ENCODE measurements at regions not wholly inside any gene's neighbourhood (a gene's known extent, or its start where the extent isn't known, plus 50 kb on each side); places are given as distances from the start of the nearest gene placed in this dataset.
"Not testable (repeated sequence)": the region's sequence is repeated elsewhere in the genome, so short reads cannot be mapped to it uniquely, and the experiment has no call there.

DNA sequence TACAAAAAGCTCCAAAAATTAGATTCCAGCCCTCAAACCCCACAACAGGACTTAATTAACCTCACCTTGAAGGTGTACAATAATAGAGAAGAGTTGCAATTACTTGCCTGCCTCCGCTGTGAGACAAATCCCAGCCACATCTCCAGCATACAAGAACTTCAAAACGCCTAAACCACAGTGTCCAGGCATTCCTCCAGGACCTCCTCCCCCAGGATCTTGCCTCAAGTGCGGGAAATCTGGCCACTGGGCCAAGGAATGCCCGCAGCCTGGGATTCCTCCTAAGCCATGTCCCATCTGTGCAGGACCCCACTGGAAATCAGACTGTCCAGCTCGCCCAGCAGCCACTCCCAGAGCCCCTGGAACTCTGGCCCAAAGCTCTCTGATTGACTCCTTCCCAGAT, 101.3 kb upstream of the CCNG1 start:
- TF ChIP-seq, protein P1, sequence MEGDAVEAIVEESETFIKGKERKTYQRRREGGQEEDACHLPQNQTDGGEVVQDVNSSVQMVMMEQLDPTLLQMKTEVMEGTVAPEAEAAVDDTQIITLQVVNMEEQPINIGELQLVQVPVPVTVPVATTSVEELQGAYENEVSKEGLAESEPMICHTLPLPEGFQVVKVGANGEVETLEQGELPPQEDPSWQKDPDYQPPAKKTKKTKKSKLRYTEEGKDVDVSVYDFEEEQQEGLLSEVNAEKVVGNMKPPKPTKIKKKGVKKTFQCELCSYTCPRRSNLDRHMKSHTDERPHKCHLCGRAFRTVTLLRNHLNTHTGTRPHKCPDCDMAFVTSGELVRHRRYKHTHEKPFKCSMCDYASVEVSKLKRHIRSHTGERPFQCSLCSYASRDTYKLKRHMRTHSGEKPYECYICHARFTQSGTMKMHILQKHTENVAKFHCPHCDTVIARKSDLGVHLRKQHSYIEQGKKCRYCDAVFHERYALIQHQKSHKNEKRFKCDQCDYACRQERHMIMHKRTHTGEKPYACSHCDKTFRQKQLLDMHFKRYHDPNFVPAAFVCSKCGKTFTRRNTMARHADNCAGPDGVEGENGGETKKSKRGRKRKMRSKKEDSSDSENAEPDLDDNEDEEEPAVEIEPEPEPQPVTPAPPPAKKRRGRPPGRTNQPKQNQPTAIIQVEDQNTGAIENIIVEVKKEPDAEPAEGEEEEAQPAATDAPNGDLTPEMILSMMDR (IDR thresholded peaks at IDR 0.05; ENCODE audit: extremely low read depth in 1 of 2, insufficient read depth in 1 of 2, low read depth in 1 of 2, low read length in 2 of 2): not testable (repeated sequence)
- TF ChIP-seq MAX (IDR thresholded peaks at IDR 0.05; ENCODE audit: insufficient read depth, insufficient read length); POLR2A (IDR thresholded peaks at IDR 0.05; ENCODE audit: low read depth, low read length); JUN (IDR thresholded peaks at IDR 0.05; ENCODE audit: borderline replicate concordance, insufficient read depth, insufficient read length, low read depth); POLR2AphosphoS5 (IDR thresholded peaks at IDR 0.05; ENCODE audit: insufficient read depth, low read depth, low read length); EZH2 (IDR thresholded peaks at IDR 0.05; ENCODE audit: borderline replicate concordance, low read depth, low read length, severe bottlenecking); FOS (IDR thresholded peaks at IDR 0.05; ENCODE audit: borderline replicate concordance, insufficient read depth, low read length): not testable (repeated sequence)

Data from endothelial cell of umbilical vein (primary cell).